OCI-LY1 (cell line): ENCODE measurements at regions not wholly inside any gene's neighbourhood (a gene's known extent, or its start where the extent isn't known, plus 50 kb on each side); places are given as distances from the start of the nearest gene placed in this dataset.

Experiments
- H2AFZ ChIP-seq: fragments of 200-600 bp; sonication (generic), shearing (Covaris generic); 2 replicates; pipeline ENCODE4 v1.6.0; 2014; ENCODE audit warnings: antibody characterized with exemption, mild to moderate bottlenecking, low read length
- H3F3A ChIP-seq: fragments of 200-600 bp; sonication (generic), shearing (Covaris generic); 2 replicates; pipeline ENCODE4 v1.6.0; 2014; ENCODE audit warnings: mild to moderate bottlenecking, antibody characterized with exemption, low read length, moderate library complexity; ENCODE audit not compliant: insufficient read depth
- H3K27ac ChIP-seq: fragments of 200-600 bp; sonication (generic); 2 replicates; pipeline ENCODE4 v1.5.1; 2014; ENCODE audit warnings: low read length, mixed run types, mild to moderate bottlenecking, low read depth; ENCODE audit not compliant: poor library complexity, severe bottlenecking
- H3K27me3 ChIP-seq: fragments of 200-600 bp; sonication (generic); 2 replicates; pipeline ENCODE4 v1.6.0; 2014; ENCODE audit warnings: antibody characterized with exemption, mild to moderate bottlenecking, low read length, moderate library complexity; ENCODE audit not compliant: insufficient read depth
- H3K36me3 ChIP-seq: fragments of 200-600 bp; sonication (generic); 2 replicates; pipeline ENCODE4 v1.6.1; 2014; ENCODE audit warnings: mild to moderate bottlenecking, antibody characterized with exemption, low read length, moderate library complexity, mixed read lengths; ENCODE audit not compliant: insufficient read depth
- H3K4me1 ChIP-seq: fragments of 200-600 bp; sonication (generic); 2 replicates; pipeline ENCODE4 v1.5.1; 2014; ENCODE audit warnings: mild to moderate bottlenecking, low read length, moderate library complexity; ENCODE audit not compliant: insufficient read depth, severe bottlenecking
- H3K4me2 ChIP-seq: fragments of 200-600 bp; sonication (generic), shearing (Covaris generic); 2 replicates; pipeline ENCODE4 v1.6.1; 2014; ENCODE audit warnings: low read length
- H3K4me3 ChIP-seq: fragments of 200-600 bp; sonication (generic); 2 replicates; pipeline ENCODE4 v1.5.1; 2014; ENCODE audit warnings: low read length, low read depth, mild to moderate bottlenecking, mixed read lengths; ENCODE audit not compliant: poor library complexity, severe bottlenecking
- H3K79me2 ChIP-seq: fragments of 200-600 bp; shearing (Covaris generic); 2 replicates; pipeline ENCODE4 v1.6.1; 2016; ENCODE audit warnings: mixed run types, low read length, mixed read lengths; ENCODE audit not compliant: insufficient read depth
- H3K9ac ChIP-seq: fragments of 200-600 bp; sonication (generic), shearing (Covaris generic); 2 replicates; pipeline ENCODE4 v1.6.1; 2014; ENCODE audit warnings: mild to moderate bottlenecking, low read length, mixed read lengths
- H3K9me2 ChIP-seq: fragments of 200-600 bp; sonication (generic), shearing (Covaris generic); 2 replicates; pipeline ENCODE4 v1.6.1; 2014; ENCODE audit warnings: low read depth, mild to moderate bottlenecking, low read length, mixed read lengths
- H3K9me3 ChIP-seq: fragments of 200-600 bp; shearing (Covaris generic); 2 replicates; pipeline ENCODE4 v1.6.1; 2014; ENCODE audit warnings: low read length, mixed read lengths
- H4K20me1 ChIP-seq: fragments of 200-600 bp; sonication (generic), shearing (Covaris generic); 2 replicates; pipeline ENCODE4 v1.6.0; 2016; ENCODE audit warnings: mild to moderate bottlenecking, low read length; ENCODE audit not compliant: insufficient read depth
- EZH2 ChIP-seq: fragments of 200-600 bp; sonication (generic), shearing (Covaris generic); IDR thresholded peaks from 2 replicates; pipeline ENCODE4 v1.8.0; 2017; ENCODE audit warnings: borderline replicate concordance, mixed run types, mild to moderate bottlenecking, antibody characterized with exemption, low read length, moderate library complexity, mixed read lengths
- TF ChIP-seq, protein P1 (sequence below): fragments of 200-600 bp; sonication (generic), shearing (Covaris generic); IDR thresholded peaks from 2 replicates; pipeline ENCODE4 v1.5.1; 2017; ENCODE audit warnings: mild to moderate bottlenecking, antibody characterized with exemption, low read length, moderate library complexity, mixed read lengths

- Histone ChIP-seq H2AFZ (no peak overlapping the region), H3F3A (no peaks in the 10 kb centered on the region), H3K9ac (no peak overlapping the region), H3K27me3 (no peaks in the 10 kb centered on the region), H3K27ac (no peak overlapping the region), H4K20me1 (no peaks in the 10 kb centered on the region), H3K79me2 (no peaks in the 10 kb centered on the region), H3K4me2 (no peak overlapping the region), H3K9me2 (no peaks in the 10 kb centered on the region), H3K36me3 (no peaks in the 10 kb centered on the region), H3K9me3 (no peaks in the 10 kb centered on the region), H3K4me1 (no peaks in the 10 kb centered on the region), H3K4me3 (no peak overlapping the region)
- no peak for TF ChIP-seq EZH2
- TF ChIP-seq, protein P1, sequence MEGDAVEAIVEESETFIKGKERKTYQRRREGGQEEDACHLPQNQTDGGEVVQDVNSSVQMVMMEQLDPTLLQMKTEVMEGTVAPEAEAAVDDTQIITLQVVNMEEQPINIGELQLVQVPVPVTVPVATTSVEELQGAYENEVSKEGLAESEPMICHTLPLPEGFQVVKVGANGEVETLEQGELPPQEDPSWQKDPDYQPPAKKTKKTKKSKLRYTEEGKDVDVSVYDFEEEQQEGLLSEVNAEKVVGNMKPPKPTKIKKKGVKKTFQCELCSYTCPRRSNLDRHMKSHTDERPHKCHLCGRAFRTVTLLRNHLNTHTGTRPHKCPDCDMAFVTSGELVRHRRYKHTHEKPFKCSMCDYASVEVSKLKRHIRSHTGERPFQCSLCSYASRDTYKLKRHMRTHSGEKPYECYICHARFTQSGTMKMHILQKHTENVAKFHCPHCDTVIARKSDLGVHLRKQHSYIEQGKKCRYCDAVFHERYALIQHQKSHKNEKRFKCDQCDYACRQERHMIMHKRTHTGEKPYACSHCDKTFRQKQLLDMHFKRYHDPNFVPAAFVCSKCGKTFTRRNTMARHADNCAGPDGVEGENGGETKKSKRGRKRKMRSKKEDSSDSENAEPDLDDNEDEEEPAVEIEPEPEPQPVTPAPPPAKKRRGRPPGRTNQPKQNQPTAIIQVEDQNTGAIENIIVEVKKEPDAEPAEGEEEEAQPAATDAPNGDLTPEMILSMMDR = no peak
These were observed 115.3 kb upstream of the ITGA1 start for GRCh38 chr5:52672459-52672858.

- H3K4me1 ChIP-seq = no peaks in the 10 kb centered on the region
- TF ChIP-seq, protein P1 = no peak
- no peak for TF ChIP-seq EZH2
- H3K79me2 ChIP-seq = no peaks in the 10 kb centered on the region
- no peaks in the 10 kb centered on the region for H3K36me3 ChIP-seq
- H3K9me2 ChIP-seq = no peaks in the 10 kb centered on the region
- H3K9me3 ChIP-seq = no peaks in the 10 kb centered on the region
- no peaks in the 10 kb centered on the region for H3K27me3 ChIP-seq
- H3K4me2 ChIP-seq = no peak overlapping the region
- H3F3A ChIP-seq = no peaks in the 10 kb centered on the region
- H3K4me3 ChIP-seq = no peak overlapping the region
- H3K9ac ChIP-seq = no peak overlapping the region
- H3K27ac ChIP-seq = no peak overlapping the region
- no peaks in the 10 kb centered on the region for H4K20me1 ChIP-seq
- no peak overlapping the region for H2AFZ ChIP-seq
These were observed 114.2 kb upstream of the ITGA1 start for GRCh38 chr5:52673495-52673894.

DNA sequence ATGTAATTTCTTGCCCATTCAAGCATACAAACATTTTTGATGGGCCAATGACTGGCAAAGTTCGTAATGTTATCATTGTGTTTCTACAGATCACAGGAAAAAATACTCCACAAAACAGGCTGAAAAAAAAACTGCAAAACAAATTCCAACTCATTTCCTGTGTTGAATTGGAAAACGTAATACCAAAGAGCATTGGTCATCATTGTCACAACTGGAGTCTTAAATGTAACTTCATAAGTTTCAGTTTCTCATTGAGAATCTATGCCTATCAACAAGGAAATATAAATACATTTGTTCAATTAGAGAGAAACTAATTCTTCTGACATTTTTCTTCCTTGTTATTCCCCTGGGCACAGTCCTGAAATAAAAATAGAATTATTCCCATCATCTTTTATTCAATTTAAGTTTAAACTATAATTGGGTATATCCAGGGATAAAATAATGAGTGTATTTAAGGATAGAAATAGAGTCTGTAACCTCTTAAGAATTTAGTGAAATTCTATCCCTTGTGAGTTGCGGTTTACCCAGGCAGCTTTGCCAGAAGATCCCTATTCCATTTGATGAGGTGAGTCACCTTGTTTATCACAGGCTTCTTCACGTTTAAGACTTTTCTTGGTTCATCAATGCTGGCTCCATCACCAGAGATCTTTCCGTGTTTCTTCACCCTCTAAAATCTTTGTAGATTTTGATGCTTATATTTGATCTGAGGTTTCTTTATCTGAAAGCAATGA, 112.7 kb upstream of the ITGA1 start:
- H3K4me1 ChIP-seq = no peaks in the 10 kb centered on the region
- no peaks in the 10 kb centered on the region for H4K20me1 ChIP-seq
- no peak overlapping the region for H3K27ac ChIP-seq
- no peaks in the 10 kb centered on the region for H3K79me2 ChIP-seq
- H3K4me3 ChIP-seq = no peak overlapping the region
- H3K27me3 ChIP-seq = no peaks in the 10 kb centered on the region
- no peak for TF ChIP-seq EZH2
- no peaks in the 10 kb centered on the region for H3K9me3 ChIP-seq
- no peaks in the 10 kb centered on the region for H3F3A ChIP-seq
- no peaks in the 10 kb centered on the region for H3K36me3 ChIP-seq
- no peak overlapping the region for H3K9ac ChIP-seq
- no peak overlapping the region for H2AFZ ChIP-seq
- no peaks in the 10 kb centered on the region for H3K9me2 ChIP-seq
- H3K4me2 ChIP-seq = no peak overlapping the region

DNA sequence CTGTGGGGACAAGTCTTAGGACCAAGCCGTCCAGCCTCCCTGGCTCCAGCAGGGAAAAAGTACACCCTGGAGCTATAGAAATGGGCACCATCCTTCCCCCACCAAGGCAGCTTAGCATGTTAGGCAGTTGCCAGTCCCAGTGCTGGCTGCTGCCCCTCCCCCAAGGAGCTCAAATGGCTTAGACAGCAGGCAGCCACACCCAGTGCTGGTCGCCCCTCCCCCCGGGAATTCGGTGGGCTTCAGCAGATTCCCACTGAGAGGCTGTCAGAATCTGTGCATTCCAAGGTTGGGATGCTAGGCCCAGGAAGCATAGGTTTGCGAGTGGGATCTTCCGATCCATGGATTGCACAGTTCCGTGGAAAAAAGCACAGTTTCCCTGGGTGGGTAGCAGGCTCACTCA, 105.2 kb upstream of the ITGA1 start:
- no peaks in the 10 kb centered on the region for H3K9me2 ChIP-seq
- H3F3A ChIP-seq = no peaks in the 10 kb centered on the region
- H2AFZ ChIP-seq = no peak overlapping the region
- no peak overlapping the region for H3K27ac ChIP-seq
- no peak for TF ChIP-seq EZH2
- TF ChIP-seq, protein P1 = no peak
- H3K79me2 ChIP-seq = no peaks in the 10 kb centered on the region
- no peak overlapping the region for H3K9ac ChIP-seq
- H4K20me1 ChIP-seq = no peaks in the 10 kb centered on the region
- no peak overlapping the region for H3K4me2 ChIP-seq
- H3K4me1 ChIP-seq = no peaks in the 10 kb centered on the region
- H3K4me3 ChIP-seq = no peak overlapping the region
- H3K27me3 ChIP-seq = no peaks in the 10 kb centered on the region
- no peaks in the 10 kb centered on the region for H3K9me3 ChIP-seq
- H3K36me3 ChIP-seq = no peaks in the 10 kb centered on the region
